ENCODE measurements at regions not wholly inside any gene's neighbourhood (a gene's known extent, or its start where the extent isn't known, plus 50 kb on each side); places are given as distances from the start of the nearest gene placed in this dataset.

- Histone ChIP-seq H3K79me2 (ENCODE audit: control insufficient read depth, insufficient read depth, low read length) (no peaks in the 10 kb centered on the region), H3K9me1 (ENCODE audit: control insufficient read depth, extremely low read depth, insufficient read depth, low read length) (no peaks in the 10 kb centered on the region), H3K4me3 (ENCODE audit: control insufficient read depth in 2 of 3, extremely low read depth in 1 of 3, insufficient read depth in 2 of 3, low read depth in 1 of 3, low read length in 3 of 3) (no peak overlapping the region), H3K4me1 (ENCODE audit: control insufficient read depth, extremely low read depth, insufficient read depth, low read length) (no peaks in the 10 kb centered on the region), H2AFZ (ENCODE audit: control insufficient read depth, low read length) (no peak overlapping the region), H3K4me2 (ENCODE audit: control insufficient read depth, extremely low read depth, insufficient read depth, low read depth, low read length) (no peak overlapping the region), H3K27ac (ENCODE audit: control insufficient read depth, insufficient read depth, low read length) (no peak overlapping the region), H4K20me1 (ENCODE audit: control insufficient read depth, extremely low read depth, insufficient read depth, low read length) (no peaks in the 10 kb centered on the region), H3K27me3 (ENCODE audit: control insufficient read depth, extremely low read depth, insufficient read depth, low read length) (no peaks in the 10 kb centered on the region), H3K9ac (ENCODE audit: control insufficient read depth, extremely low read depth, insufficient read depth, low read length) (no peak overlapping the region), H3K9me3 (ENCODE audit: control insufficient read depth, low read depth, low read length) (no peaks in the 10 kb centered on the region), H3K36me3 (ENCODE audit: control insufficient read depth in 2 of 2, extremely low read depth in 1 of 2, insufficient read depth in 2 of 2, low read length in 2 of 2) (no peaks in the 10 kb centered on the region)
- DNase-seq (ENCODE audit: low read depth, low spot score) (no peak), FAIRE-seq (no peak)
- TF ChIP-seq EZH2 (IDR thresholded peaks at IDR 0.05; ENCODE audit: low read length) = no peak
- TF ChIP-seq, protein P1, sequence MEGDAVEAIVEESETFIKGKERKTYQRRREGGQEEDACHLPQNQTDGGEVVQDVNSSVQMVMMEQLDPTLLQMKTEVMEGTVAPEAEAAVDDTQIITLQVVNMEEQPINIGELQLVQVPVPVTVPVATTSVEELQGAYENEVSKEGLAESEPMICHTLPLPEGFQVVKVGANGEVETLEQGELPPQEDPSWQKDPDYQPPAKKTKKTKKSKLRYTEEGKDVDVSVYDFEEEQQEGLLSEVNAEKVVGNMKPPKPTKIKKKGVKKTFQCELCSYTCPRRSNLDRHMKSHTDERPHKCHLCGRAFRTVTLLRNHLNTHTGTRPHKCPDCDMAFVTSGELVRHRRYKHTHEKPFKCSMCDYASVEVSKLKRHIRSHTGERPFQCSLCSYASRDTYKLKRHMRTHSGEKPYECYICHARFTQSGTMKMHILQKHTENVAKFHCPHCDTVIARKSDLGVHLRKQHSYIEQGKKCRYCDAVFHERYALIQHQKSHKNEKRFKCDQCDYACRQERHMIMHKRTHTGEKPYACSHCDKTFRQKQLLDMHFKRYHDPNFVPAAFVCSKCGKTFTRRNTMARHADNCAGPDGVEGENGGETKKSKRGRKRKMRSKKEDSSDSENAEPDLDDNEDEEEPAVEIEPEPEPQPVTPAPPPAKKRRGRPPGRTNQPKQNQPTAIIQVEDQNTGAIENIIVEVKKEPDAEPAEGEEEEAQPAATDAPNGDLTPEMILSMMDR (optimal IDR thresholded peaks at IDR 0.05 in 1 of 3, IDR thresholded peaks at IDR 0.05 in 1 of 3, conservative IDR thresholded peaks at IDR 0.05 in 1 of 3; ENCODE audit: extremely low read depth in 1 of 3, insufficient read depth in 2 of 3, low read length in 3 of 3) = no peak
- dilution Hi-C loops (cut with MboI; ENCODE audit: extremely low pct_ligation_motif_present, low sequenced_read_pairs) = no loop called here
Measured at GRCh38 chr16:5551909-5552308, 454.3 kb upstream of the EEF2KMT start.

GRCh38 chr16:5549802-5550201, 452.2 kb upstream of the EEF2KMT start:
- dilution Hi-C loops (cut with MboI; ENCODE audit: extremely low pct_ligation_motif_present, low sequenced_read_pairs) = no loop called here
- Histone ChIP-seq H3K9me1 (ENCODE audit: control insufficient read depth, extremely low read depth, insufficient read depth, low read length) (no peaks in the 10 kb centered on the region), H4K20me1 (ENCODE audit: control insufficient read depth, extremely low read depth, insufficient read depth, low read length) (no peaks in the 10 kb centered on the region), H3K36me3 (ENCODE audit: control insufficient read depth in 2 of 2, extremely low read depth in 1 of 2, insufficient read depth in 2 of 2, low read length in 2 of 2) (no peaks in the 10 kb centered on the region), H3K79me2 (ENCODE audit: control insufficient read depth, insufficient read depth, low read length) (no peaks in the 10 kb centered on the region), H3K4me2 (ENCODE audit: control insufficient read depth, extremely low read depth, insufficient read depth, low read depth, low read length) (no peak overlapping the region), H3K9me3 (ENCODE audit: control insufficient read depth, low read depth, low read length) (no peaks in the 10 kb centered on the region), H3K9ac (ENCODE audit: control insufficient read depth, extremely low read depth, insufficient read depth, low read length) (no peak overlapping the region), H2AFZ (ENCODE audit: control insufficient read depth, low read length) (no peak overlapping the region), H3K27ac (ENCODE audit: control insufficient read depth, insufficient read depth, low read length) (no peak overlapping the region), H3K27me3 (ENCODE audit: control insufficient read depth, extremely low read depth, insufficient read depth, low read length) (no peaks in the 10 kb centered on the region), H3K4me1 (ENCODE audit: control insufficient read depth, extremely low read depth, insufficient read depth, low read length) (no peaks in the 10 kb centered on the region), H3K4me3 (ENCODE audit: control insufficient read depth in 2 of 3, extremely low read depth in 1 of 3, insufficient read depth in 2 of 3, low read depth in 1 of 3, low read length in 3 of 3) (no peak overlapping the region)
- TF ChIP-seq, protein P1 (optimal IDR thresholded peaks at IDR 0.05 in 1 of 3, IDR thresholded peaks at IDR 0.05 in 1 of 3, conservative IDR thresholded peaks at IDR 0.05 in 1 of 3; ENCODE audit: extremely low read depth in 1 of 3, insufficient read depth in 2 of 3, low read length in 3 of 3) = no peak
- TF ChIP-seq EZH2 (IDR thresholded peaks at IDR 0.05; ENCODE audit: low read length) = no peak
- DNase-seq (ENCODE audit: low read depth, low spot score) = no peak
- no peak for FAIRE-seq

Data from keratinocyte (primary cell).